ENCODE measurements at regions not wholly inside any gene's neighbourhood (a gene's known extent, or its start where the extent isn't known, plus 50 kb on each side); places are given as distances from the start of the nearest gene placed in this dataset.

DNA sequence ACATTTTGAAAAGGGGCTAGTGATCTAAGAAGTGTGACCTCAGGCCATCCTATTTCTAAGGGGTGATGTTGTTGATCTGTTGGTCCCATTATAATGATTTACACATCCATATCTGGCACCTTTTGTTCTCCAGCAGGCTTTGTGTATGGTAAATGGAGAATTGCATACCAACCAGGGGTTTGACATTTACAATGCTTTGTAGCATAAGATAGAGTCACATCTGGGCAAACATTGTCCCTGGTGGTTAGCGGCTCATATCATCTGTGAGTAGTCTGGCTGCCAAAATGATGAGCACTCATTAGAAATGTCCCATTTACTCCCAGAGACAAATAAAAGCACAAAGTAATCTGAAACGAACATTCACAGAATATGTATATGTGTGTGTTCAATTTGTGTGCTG, 1775.5 kb upstream of the CELF4 start:
- H3K9me3 ChIP-seq (ENCODE audit: control insufficient read depth, insufficient read depth, low read length) = no peaks in the 10 kb centered on the region
- no peaks in the 10 kb centered on the region for H3K27me3 ChIP-seq (ENCODE audit: control insufficient read depth, insufficient read depth, low read length)
- H3K4me1 ChIP-seq (ENCODE audit: control insufficient read depth, insufficient read depth, low read length) = no peaks in the 10 kb centered on the region
- H3K36me3 ChIP-seq (ENCODE audit: control insufficient read depth, insufficient read depth, low read length) = no peaks in the 10 kb centered on the region
- DNase-seq (ENCODE audit: low read depth, low spot score) = no peak
- no peak overlapping the region for H3K27ac ChIP-seq (ENCODE audit: low read length)
- no CpG with 5 or more reads among the region's 2 CpGs for WGBS (ENCODE audit: insufficient coverage, insufficient read length)
- no peak overlapping the region for H3K4me3 ChIP-seq (ENCODE audit: low read length)

- H3K36me3 ChIP-seq (ENCODE audit: control insufficient read depth, insufficient read depth, low read length) = no peaks in the 10 kb centered on the region
- no peaks in the 10 kb centered on the region for H3K27me3 ChIP-seq (ENCODE audit: control insufficient read depth, insufficient read depth, low read length)
- no peaks in the 10 kb centered on the region for H3K4me1 ChIP-seq (ENCODE audit: control insufficient read depth, insufficient read depth, low read length)
- no peak overlapping the region for H3K4me3 ChIP-seq (ENCODE audit: low read length)
- H3K9me3 ChIP-seq (ENCODE audit: control insufficient read depth, insufficient read depth, low read length) = no peaks in the 10 kb centered on the region
- WGBS (ENCODE audit: insufficient coverage, insufficient read length) = no CpG with 5 or more reads among the region's 1 CpG
- DNase-seq (ENCODE audit: low read depth, low spot score) = no peak
- no peak overlapping the region for H3K27ac ChIP-seq (ENCODE audit: low read length)
These were observed 1774.8 kb upstream of the CELF4 start for GRCh38 chr18:39340418-39340817.

DNA sequence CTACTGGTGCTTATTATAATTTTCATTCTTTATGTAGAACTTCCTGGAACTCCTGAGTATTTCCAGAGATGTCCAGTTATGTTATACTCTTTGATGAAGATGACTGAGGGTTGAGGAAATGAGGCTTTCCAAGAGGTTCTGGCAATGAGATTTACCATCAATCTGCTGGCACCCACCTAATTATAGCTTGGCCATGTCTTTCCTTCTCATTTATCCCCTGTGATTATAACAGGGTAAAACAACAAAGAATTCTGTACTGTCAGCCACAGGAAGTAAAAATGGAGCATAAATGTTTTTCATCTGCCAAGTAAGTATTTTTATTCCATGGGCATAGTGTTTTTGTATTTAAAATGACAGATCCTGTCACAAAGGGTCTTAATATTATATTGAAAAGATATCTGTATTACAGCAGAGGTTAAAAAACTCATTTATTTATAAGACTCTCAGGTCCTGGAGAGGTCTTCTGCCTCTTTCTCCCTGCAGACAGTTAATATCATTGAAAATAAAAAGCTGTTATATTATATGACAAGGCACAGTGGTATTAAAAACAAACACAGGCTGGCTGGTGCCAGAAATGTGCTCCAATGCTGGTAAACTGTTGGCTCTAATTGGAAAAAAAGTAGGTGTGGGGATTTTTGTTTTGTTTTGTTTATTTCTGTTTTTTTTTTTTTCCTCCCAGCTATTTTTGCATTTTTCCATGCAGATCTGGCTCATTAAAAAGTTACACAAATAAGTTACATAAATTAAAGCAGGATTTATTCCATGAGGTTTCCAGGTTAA, 1764.1 kb upstream of the CELF4 start:
- no peak overlapping the region for H3K4me3 ChIP-seq (ENCODE audit: low read length)
- H3K4me1 ChIP-seq (ENCODE audit: control insufficient read depth, insufficient read depth, low read length) = no peaks in the 10 kb centered on the region
- H3K36me3 ChIP-seq (ENCODE audit: control insufficient read depth, insufficient read depth, low read length) = no peaks in the 10 kb centered on the region
- no peaks in the 10 kb centered on the region for H3K9me3 ChIP-seq (ENCODE audit: control insufficient read depth, insufficient read depth, low read length)
- H3K27me3 ChIP-seq (ENCODE audit: control insufficient read depth, insufficient read depth, low read length) = no peaks in the 10 kb centered on the region
- H3K27ac ChIP-seq (ENCODE audit: low read length) = no peak overlapping the region
- no peak for DNase-seq (ENCODE audit: low read depth, low spot score)

GRCh38 chr18:39326772-39327171, 1761.2 kb upstream of the CELF4 start:
- Histone ChIP-seq H3K27ac (ENCODE audit: low read length) (no peak overlapping the region), H3K36me3 (ENCODE audit: control insufficient read depth, insufficient read depth, low read length) (no peaks in the 10 kb centered on the region), H3K27me3 (ENCODE audit: control insufficient read depth, insufficient read depth, low read length) (no peaks in the 10 kb centered on the region), H3K4me3 (ENCODE audit: low read length) (no peak overlapping the region), H3K9me3 (ENCODE audit: control insufficient read depth, insufficient read depth, low read length) (no peaks in the 10 kb centered on the region), H3K4me1 (ENCODE audit: control insufficient read depth, insufficient read depth, low read length) (no peaks in the 10 kb centered on the region)
- no CpG with 5 or more reads among the region's 2 CpGs for WGBS (ENCODE audit: insufficient coverage, insufficient read length)
- DNase-seq (ENCODE audit: low read depth, low spot score) = no peak

- Histone ChIP-seq H3K27me3 (ENCODE audit: control insufficient read depth, insufficient read depth, low read length) (no peaks in the 10 kb centered on the region), H3K4me3 (ENCODE audit: low read length) (no peak overlapping the region), H3K9me3 (ENCODE audit: control insufficient read depth, insufficient read depth, low read length) (no peaks in the 10 kb centered on the region), H3K4me1 (ENCODE audit: control insufficient read depth, insufficient read depth, low read length) (no peaks in the 10 kb centered on the region), H3K27ac (ENCODE audit: low read length) (no peak overlapping the region), H3K36me3 (ENCODE audit: control insufficient read depth, insufficient read depth, low read length) (no peaks in the 10 kb centered on the region)
- WGBS (ENCODE audit: insufficient coverage, insufficient read length) = no CpG with 5 or more reads among the region's 1 CpG
- DNase-seq (ENCODE audit: low read depth, low spot score) = no peak
These were observed 1760.4 kb upstream of the CELF4 start for GRCh38 chr18:39325973-39326372.

DNA sequence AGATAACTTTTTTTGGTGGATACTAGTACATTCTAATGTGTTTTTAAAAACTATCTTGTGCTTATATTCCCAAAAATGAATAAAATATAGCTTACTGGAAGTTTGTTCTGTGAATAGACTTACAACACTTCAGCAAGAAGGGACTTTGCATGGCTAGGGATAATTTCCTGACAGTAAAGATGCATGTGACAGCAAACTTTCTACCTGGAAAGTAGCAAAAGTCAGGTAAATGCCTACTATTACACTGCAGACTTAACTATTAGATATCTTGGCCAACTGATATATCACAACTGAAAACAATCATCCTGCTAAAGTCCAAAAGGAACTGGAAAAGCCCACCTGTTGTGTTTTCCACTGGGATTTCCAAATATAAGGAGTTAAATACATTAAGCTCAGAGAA, 1753.5 kb upstream of the CELF4 start:
- Histone ChIP-seq H3K4me3 (ENCODE audit: low read length) (no peak overlapping the region), H3K27ac (ENCODE audit: low read length) (no peak overlapping the region), H3K4me1 (ENCODE audit: control insufficient read depth, insufficient read depth, low read length) (no peaks in the 10 kb centered on the region), H3K36me3 (ENCODE audit: control insufficient read depth, insufficient read depth, low read length) (no peaks in the 10 kb centered on the region), H3K27me3 (ENCODE audit: control insufficient read depth, insufficient read depth, low read length) (no peaks in the 10 kb centered on the region), H3K9me3 (ENCODE audit: control insufficient read depth, insufficient read depth, low read length) (no peaks in the 10 kb centered on the region)
- no peak for DNase-seq (ENCODE audit: low read depth, low spot score)

- Histone ChIP-seq H3K27ac (ENCODE audit: low read length) (no peak overlapping the region), H3K9me3 (ENCODE audit: control insufficient read depth, insufficient read depth, low read length) (no peaks in the 10 kb centered on the region), H3K4me3 (ENCODE audit: low read length) (no peak overlapping the region), H3K4me1 (ENCODE audit: control insufficient read depth, insufficient read depth, low read length) (no peaks in the 10 kb centered on the region), H3K36me3 (ENCODE audit: control insufficient read depth, insufficient read depth, low read length) (no peaks in the 10 kb centered on the region), H3K27me3 (ENCODE audit: control insufficient read depth, insufficient read depth, low read length) (no peaks in the 10 kb centered on the region)
- no CpG with 5 or more reads among the region's 2 CpGs for WGBS (ENCODE audit: insufficient coverage, insufficient read length)
- DNase-seq (ENCODE audit: low read depth, low spot score) = no peak
These were observed 1752.9 kb upstream of the CELF4 start for GRCh38 chr18:39318462-39318861.

- no peak overlapping the region for H3K4me3 ChIP-seq (ENCODE audit: low read length)
- H3K36me3 ChIP-seq (ENCODE audit: control insufficient read depth, insufficient read depth, low read length) = no peaks in the 10 kb centered on the region
- H3K27ac ChIP-seq (ENCODE audit: low read length) = no peak overlapping the region
- H3K4me1 ChIP-seq (ENCODE audit: control insufficient read depth, insufficient read depth, low read length) = no peaks in the 10 kb centered on the region
- no CpG with 5 or more reads among the region's 3 CpGs for WGBS (ENCODE audit: insufficient coverage, insufficient read length)
- DNase-seq (ENCODE audit: low read depth, low spot score) = no peak
- H3K9me3 ChIP-seq (ENCODE audit: control insufficient read depth, insufficient read depth, low read length) = no peaks in the 10 kb centered on the region
- no peaks in the 10 kb centered on the region for H3K27me3 ChIP-seq (ENCODE audit: control insufficient read depth, insufficient read depth, low read length)
These were observed 1752.4 kb upstream of the CELF4 start for GRCh38 chr18:39318008-39318407.

DNA sequence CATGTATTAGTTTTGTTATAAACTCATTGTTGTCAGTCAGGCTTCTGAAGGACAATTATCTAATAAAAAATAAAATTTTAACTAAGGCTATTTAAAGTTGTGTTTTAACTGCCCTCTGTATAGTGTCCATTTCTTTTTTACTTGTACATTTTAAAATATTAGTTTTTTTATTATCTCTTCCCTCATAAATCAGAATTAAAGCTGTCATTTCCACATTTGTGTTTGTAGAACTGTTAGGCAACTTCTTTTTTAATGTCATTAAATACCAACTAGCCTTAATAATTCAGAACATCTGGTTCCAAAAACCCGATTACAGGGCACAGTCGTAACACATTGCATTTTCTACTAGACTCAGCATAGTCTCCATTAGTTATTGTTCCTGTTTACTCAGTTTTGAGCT, 1749.0 kb upstream of the CELF4 start:
- Histone ChIP-seq H3K9me3 (ENCODE audit: control insufficient read depth, insufficient read depth, low read length) (no peaks in the 10 kb centered on the region), H3K27ac (ENCODE audit: low read length) (no peak overlapping the region), H3K4me3 (ENCODE audit: low read length) (no peak overlapping the region), H3K4me1 (ENCODE audit: control insufficient read depth, insufficient read depth, low read length) (no peaks in the 10 kb centered on the region), H3K27me3 (ENCODE audit: control insufficient read depth, insufficient read depth, low read length) (no peaks in the 10 kb centered on the region), H3K36me3 (ENCODE audit: control insufficient read depth, insufficient read depth, low read length) (no peaks in the 10 kb centered on the region)
- DNase-seq (ENCODE audit: low read depth, low spot score) = no peak
- WGBS (ENCODE audit: insufficient coverage, insufficient read length) = no CpG with 5 or more reads among the region's 2 CpGs

DNA sequence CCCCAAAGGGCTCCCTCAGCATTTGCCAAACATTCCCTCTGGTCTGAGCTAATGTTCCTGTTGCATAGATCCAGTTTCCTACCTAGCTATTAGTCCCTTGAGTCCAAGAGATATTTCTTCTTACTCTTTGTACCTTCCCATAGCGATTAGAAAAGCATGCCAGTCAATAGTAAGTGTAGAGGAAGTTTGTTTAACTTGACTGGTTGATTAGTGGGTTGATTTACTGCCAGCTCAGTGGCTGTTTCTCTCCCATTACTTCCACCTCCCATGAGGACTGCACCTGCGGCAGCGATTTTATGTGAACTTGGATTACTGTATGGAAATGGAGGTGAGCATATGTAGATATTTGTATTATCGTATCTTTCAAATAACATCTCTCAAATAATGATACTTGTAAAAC, 1748.4 kb upstream of the CELF4 start:
- no peaks in the 10 kb centered on the region for H3K9me3 ChIP-seq (ENCODE audit: control insufficient read depth, insufficient read depth, low read length)
- no peak overlapping the region for H3K4me3 ChIP-seq (ENCODE audit: low read length)
- H3K27me3 ChIP-seq (ENCODE audit: control insufficient read depth, insufficient read depth, low read length) = no peaks in the 10 kb centered on the region
- no CpG with 5 or more reads among the region's 4 CpGs for WGBS (ENCODE audit: insufficient coverage, insufficient read length)
- H3K27ac ChIP-seq (ENCODE audit: low read length) = no peak overlapping the region
- H3K4me1 ChIP-seq (ENCODE audit: control insufficient read depth, insufficient read depth, low read length) = no peaks in the 10 kb centered on the region
- no peak for DNase-seq (ENCODE audit: low read depth, low spot score)
- no peaks in the 10 kb centered on the region; the same call in 1 of the 2 replicates for H3K36me3 ChIP-seq (ENCODE audit: control insufficient read depth, insufficient read depth, low read length)

DNA sequence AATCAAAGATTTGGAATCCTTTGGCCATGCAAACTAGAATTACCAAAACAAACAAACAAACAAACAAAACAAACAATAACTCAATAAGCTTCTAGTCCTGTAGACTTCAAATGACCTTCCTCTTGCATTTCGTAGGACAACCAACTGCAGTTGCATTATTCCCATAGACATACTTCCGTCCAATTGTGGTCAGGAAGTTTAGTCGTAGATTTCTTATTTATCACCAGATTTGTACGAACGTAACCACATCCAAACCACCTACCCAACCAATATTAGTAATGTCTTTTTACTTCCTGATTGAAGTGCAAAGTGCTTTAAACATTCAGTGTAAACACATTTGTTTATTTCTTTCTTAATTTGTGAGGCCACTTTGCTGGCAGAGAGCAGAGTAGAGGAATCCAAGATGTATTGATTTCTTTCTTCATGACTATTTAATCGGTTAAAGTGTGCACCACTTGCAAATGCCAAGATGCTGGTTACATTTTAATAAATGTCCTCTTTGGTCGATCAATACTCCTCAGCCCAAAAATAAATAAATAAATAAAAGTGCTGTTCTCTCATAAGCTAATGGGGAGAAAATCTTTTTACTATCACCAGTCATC, 1745.6 kb upstream of the CELF4 start:
- DNase-seq (ENCODE audit: low read depth, low spot score) = no peak

More for the DNA sequence above, 1745.6 kb upstream of the CELF4 start:
- H3K27me3 ChIP-seq (ENCODE audit: control insufficient read depth, insufficient read depth, low read length) = no peaks in the 10 kb centered on the region
- H3K36me3 ChIP-seq (ENCODE audit: control insufficient read depth, insufficient read depth, low read length) = peaks cover 2% of the 10 kb centered on the region; the same call in 1 of the 2 replicates
- peaks cover 3% of the 10 kb centered on the region for H3K9me3 ChIP-seq (ENCODE audit: control insufficient read depth, insufficient read depth, low read length)
- no peaks in the 10 kb centered on the region for H3K4me1 ChIP-seq (ENCODE audit: control insufficient read depth, insufficient read depth, low read length)
- WGBS (ENCODE audit: insufficient coverage, insufficient read length) = no CpG with 5 or more reads among the region's 7 CpGs
- no peak overlapping the region for H3K4me3 ChIP-seq (ENCODE audit: low read length)
- H3K27ac ChIP-seq (ENCODE audit: low read length) = no peak overlapping the region
